Tibial nerve (tissue), 4 donors: ENCODE measurements at regions not wholly inside any gene's neighbourhood (a gene's known extent, or its start where the extent isn't known, plus 50 kb on each side); places are given as distances from the start of the nearest gene placed in this dataset.

Experiments
- DNase-seq, 2 donors: peaks; one replicate each; pipeline ENCODE4 v3.0.0-alpha.2; 2019; ENCODE audit warnings: low spot score in 2 of 2
- H3K27ac ChIP-seq, 4 donors: fragments of 200-600 bp; sonication (generic) in 3 of 4; one replicate each; pipeline ENCODE4 v1.5.1; 2017 to 2019; ENCODE audit warnings: mild to moderate bottlenecking in 1 of 4
- H3K27me3 ChIP-seq, 2 donors: fragments of 200-600 bp; sonication (generic) in 1 of 2; one replicate each; pipeline versions ENCODE4 v1.5.1 to v1.6.0; 2017 to 2019
- H3K36me3 ChIP-seq, 3 donors: fragments of 200-600 bp; sonication (generic); one replicate each; pipeline ENCODE4 v1.5.1; 2018 to 2019
- H3K4me1 ChIP-seq, 4 donors: fragments of 200-600 bp; sonication (generic) in 3 of 4; one replicate each; pipeline ENCODE4 v1.5.1; 2017 to 2019
- H3K4me3 ChIP-seq, 4 donors: fragments of 200-600 bp; sonication (generic) in 3 of 4; one replicate each; pipeline ENCODE4 v1.5.1; 2017 to 2019; ENCODE audit warnings: mild to moderate bottlenecking in 1 of 4, moderate library complexity in 1 of 4
- H3K9me3 ChIP-seq, 4 donors: fragments of 200-600 bp; sonication (generic) in 3 of 4; one replicate each; pipeline ENCODE4 v1.5.1; 2017 to 2019
- CTCF ChIP-seq, 5 experiments: fragments of 200-600 bp in 3 of 5; fragments of 450-650 bp in 2 of 5; sonication (generic) in 3 of 5; IDR thresholded peaks; one replicate each; pipeline ENCODE4 v1.5.1; 2016 to 2019; ENCODE audit warnings: antibody characterized with exemption in 5 of 5, mild to moderate bottlenecking in 3 of 5, moderate library complexity in 2 of 5
- EP300 ChIP-seq, 2 donors: sonication (generic); formaldehyde crosslinking; IDR thresholded peaks; one replicate each; pipeline ENCODE4 v1.6.1; 2017; ENCODE audit warnings: antibody characterized with exemption in 2 of 2, mild to moderate bottlenecking in 1 of 2
- POLR2A ChIP-seq, 2 donors: fragments of 450-650 bp; IDR thresholded peaks; one replicate each; pipeline ENCODE4 v1.6.1; 2017; ENCODE audit warnings: antibody characterized with exemption in 2 of 2, mild to moderate bottlenecking in 2 of 2, moderate library complexity in 2 of 2
- WGBS, 2 donors: methylation state at CpG; one replicate each; pipeline ENCODE4 v1.1.5; 2018; 5-methylcytosine and 5-hydroxymethylcytosine counted together

DNA sequence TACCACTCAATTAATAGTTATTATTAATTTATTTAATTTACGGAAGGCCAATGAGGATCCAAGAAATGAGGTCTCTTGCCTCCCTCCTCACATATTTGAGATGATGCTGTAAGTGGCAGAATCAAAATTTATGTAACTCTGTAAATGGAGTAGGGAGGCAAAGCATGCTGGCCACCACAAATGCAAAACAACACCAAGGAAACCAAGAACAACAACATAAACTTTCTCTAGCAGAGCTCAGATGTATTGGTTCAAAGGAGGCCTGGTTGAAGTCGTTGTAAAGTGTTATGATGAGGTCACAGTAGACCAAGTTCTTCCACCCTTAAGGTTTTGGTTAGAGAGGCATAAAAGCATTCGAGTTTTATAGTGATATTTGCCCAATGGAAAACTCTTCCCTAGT lies 194.8 kb upstream of the FAT1 start:
- Histone ChIP-seq H3K27me3 (no peaks in the 10 kb centered on the region), H3K9me3 (no peaks in the 10 kb centered on the region), H3K4me3 (no peak overlapping the region), H3K27ac (no peak overlapping the region), H3K36me3 (no peaks in the 10 kb centered on the region), H3K4me1 (no peaks in the 10 kb centered on the region)
- DNase-seq: no peak
- 72 to 73% methylated on average over 3 of the region's 3 CpGs for WGBS, 2 donors
- TF ChIP-seq POLR2A (IDR thresholded peaks at IDR 0.05) (no peak), EP300 (IDR thresholded peaks at IDR 0.05) (no peak), CTCF (IDR thresholded peaks at IDR 0.05) (no peak)

DNA sequence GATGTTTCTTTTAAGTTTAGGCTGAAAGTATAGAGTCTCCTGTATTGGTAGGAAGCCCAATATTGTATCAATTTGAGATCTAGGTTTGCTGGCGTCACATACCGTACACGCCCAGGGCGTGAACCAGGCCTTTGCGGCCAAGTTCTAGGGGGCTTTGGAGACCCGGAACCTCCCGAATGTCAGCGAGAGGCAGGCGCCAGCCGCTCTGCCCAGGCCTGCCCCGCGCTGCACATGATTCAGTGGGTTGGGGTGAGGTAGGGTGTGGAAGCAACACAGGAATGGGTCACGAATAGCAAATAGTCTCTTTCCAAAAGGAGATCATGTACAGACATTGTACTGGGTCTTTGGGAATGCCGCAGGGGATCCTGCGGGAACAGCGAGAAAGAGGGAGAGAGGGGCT lies 195.7 kb upstream of the FAT1 start:
- WGBS, 2 donors: 95 to 98% methylated on average over 16 of the region's 16 CpGs
- no peaks in the 10 kb centered on the region for H3K9me3 ChIP-seq
- no peak overlapping the region for H3K27ac ChIP-seq
- no peaks in the 10 kb centered on the region for H3K36me3 ChIP-seq
- H3K4me3 ChIP-seq: no peak overlapping the region
- no peak for DNase-seq
- no peak for TF ChIP-seq POLR2A (IDR thresholded peaks at IDR 0.05)
- TF ChIP-seq CTCF (IDR thresholded peaks at IDR 0.05): no peak
- no peak for TF ChIP-seq EP300 (IDR thresholded peaks at IDR 0.05)
- no peaks in the 10 kb centered on the region for H3K4me1 ChIP-seq
- no peaks in the 10 kb centered on the region for H3K27me3 ChIP-seq

DNA sequence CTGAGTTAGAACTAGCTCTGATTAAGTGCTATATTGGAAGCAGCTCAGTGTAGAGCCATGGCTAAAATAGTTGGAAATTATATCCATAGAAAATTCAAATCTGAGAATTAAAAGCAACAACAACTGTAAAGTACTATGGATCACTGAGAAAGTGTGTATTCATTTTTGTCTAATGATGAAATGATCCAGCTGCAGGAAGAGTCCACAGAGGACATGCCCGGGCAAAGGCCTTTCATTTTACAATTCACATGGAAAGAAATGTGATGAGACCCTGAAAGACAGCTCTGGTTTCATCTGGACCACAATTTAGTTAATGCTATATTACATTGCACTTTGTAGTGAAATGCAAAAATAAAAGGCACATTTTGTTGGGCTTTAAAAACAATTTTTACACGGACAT lies 196.8 kb upstream of the FAT1 start:
- Histone ChIP-seq H3K27ac (no peak overlapping the region), H3K4me3 (no peak overlapping the region), H3K27me3 (no peaks in the 10 kb centered on the region), H3K36me3 (no peaks in the 10 kb centered on the region), H3K9me3 (no peaks in the 10 kb centered on the region), H3K4me1 (no peaks in the 10 kb centered on the region)
- TF ChIP-seq POLR2A (IDR thresholded peaks at IDR 0.05): no peak
- TF ChIP-seq EP300 (IDR thresholded peaks at IDR 0.05): no peak
- no peak for TF ChIP-seq CTCF (IDR thresholded peaks at IDR 0.05)
- no peak for DNase-seq
- WGBS, 2 donors: 68 to 71% methylated on average over 2 of the region's 2 CpGs

DNA sequence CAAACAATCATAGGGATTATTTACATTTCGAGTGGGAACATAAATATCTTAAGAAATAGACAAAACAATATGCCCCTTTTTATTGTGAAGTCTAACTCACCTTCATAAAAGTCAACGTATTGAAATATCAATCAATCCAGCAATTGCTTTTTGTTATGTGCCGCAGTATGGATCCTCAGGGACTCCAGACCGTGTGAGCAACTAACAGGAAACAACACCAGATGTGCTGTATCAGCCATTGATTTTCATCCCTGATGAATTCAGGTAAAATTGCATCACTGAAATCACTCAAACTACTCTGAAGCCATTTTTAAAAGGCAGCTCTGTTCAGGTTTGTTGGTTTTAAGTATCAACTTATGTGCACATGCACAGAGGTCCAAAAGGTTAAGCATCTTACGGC lies 197.3 kb upstream of the FAT1 start:
- H3K27me3 ChIP-seq: no peaks in the 10 kb centered on the region
- no peak overlapping the region for H3K4me3 ChIP-seq
- no peak for TF ChIP-seq POLR2A (IDR thresholded peaks at IDR 0.05)
- TF ChIP-seq CTCF (IDR thresholded peaks at IDR 0.05): no peak
- TF ChIP-seq EP300 (IDR thresholded peaks at IDR 0.05): no peak
- no peaks in the 10 kb centered on the region for H3K36me3 ChIP-seq
- 63 to 74% methylated on average over 5 of the region's 5 CpGs for WGBS, 2 donors
- no peaks in the 10 kb centered on the region for H3K4me1 ChIP-seq
- no peak overlapping the region for H3K27ac ChIP-seq
- no peak for DNase-seq
- no peaks in the 10 kb centered on the region for H3K9me3 ChIP-seq

GRCh38 chr4:186924723-186925122 lies 201.1 kb upstream of the FAT1 start:
- Histone ChIP-seq H3K27me3 (no peaks in the 10 kb centered on the region), H3K36me3 (no peaks in the 10 kb centered on the region), H3K4me1 (no peaks in the 10 kb centered on the region), H3K4me3 (no peak overlapping the region), H3K9me3 (no peaks in the 10 kb centered on the region), H3K27ac (no peak overlapping the region)
- DNase-seq: no peak
- TF ChIP-seq CTCF (IDR thresholded peaks at IDR 0.05): no peak
- TF ChIP-seq POLR2A (IDR thresholded peaks at IDR 0.05): no peak
- no peak for TF ChIP-seq EP300 (IDR thresholded peaks at IDR 0.05)
- WGBS, 2 donors: 46 to 51% methylated on average over 4 of the region's 4 CpGs
